GM11168 (cell line): ENCODE measurements at regions not wholly inside any gene's neighbourhood (a gene's known extent, or its start where the extent isn't known, plus 50 kb on each side); places are given as distances from the start of the nearest gene placed in this dataset.
"Not testable (repeated sequence)": the region's sequence is repeated elsewhere in the genome, so short reads cannot be mapped to it uniquely, and the experiment has no call there.

Source experiments
- in situ Hi-C: fragments of 300-500 bp; cut with MboI; formaldehyde crosslinking; loops from one replicate; pipeline ENCODE4 v1.12.0; 2022; ENCODE audit warnings: low sequenced_read_pairs; ENCODE audit not compliant: unreplicated experiment

- in situ Hi-C loops, result no loop called here
Measured at GRCh38 chr1:181190364-181191035, 102.0 kb downstream of the IER5 start.

DNA sequence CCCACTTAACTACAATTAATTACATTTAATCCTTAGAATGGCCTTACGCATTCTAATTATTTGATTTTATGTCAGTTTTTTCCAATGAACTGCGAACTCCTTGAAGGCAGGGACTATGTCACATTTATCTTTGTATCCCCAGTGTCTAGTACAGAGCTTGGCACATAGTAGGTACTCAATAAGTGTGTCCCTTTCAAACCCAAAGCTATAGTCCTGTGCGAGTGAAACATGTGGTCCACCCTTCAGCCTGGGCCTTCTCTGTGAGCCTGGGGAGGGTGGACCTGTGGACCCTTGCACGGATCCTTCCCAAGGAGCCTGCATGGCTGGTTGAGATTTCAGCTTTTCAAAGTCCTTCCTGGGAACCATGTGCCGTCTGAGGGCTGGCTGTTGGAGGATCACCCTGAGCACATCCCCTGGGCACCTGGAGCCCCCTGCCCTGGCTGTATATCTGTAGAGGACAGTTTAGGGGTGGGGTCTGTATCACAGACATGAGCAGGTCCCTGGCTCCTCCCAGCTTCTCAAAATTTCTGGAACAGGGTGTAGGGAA is 103.1 kb downstream of the IER5 start:
- in situ Hi-C loops, result no loop called here

DNA sequence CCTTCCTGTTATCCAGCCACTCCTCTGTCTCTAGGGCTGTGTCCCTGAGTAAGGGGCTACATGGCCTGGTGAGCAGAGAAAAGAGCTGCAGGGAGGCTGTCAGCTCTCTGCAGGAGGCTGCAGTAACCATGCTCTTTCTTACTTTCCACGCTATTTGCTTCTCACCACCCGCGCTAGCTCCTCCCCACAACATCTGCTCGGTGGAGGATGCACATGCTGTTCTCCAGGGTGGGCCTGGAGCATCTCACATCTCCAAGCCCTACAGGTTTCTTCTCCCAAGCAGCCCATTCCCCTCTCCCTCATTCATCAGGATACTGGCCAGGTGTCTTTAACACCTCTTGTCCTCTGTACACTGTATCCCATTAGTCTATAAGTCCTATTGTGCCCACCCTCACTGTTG is 103.8 kb downstream of the IER5 start:
- in situ Hi-C loops, result no loop called here

GRCh38 chr1:181202986-181203555 is 114.6 kb downstream of the IER5 start:
- in situ Hi-C loops, result loop anchor here (25.0 kb wide), 1 partner anchor 509 kb away; no protein-coding TSS in a partner anchor

GRCh38 chr1:181204530-181204929 is 116.0 kb downstream of the IER5 start:
- in situ Hi-C loops, result loop anchor here (25.0 kb wide), 1 partner anchor 508 kb away; no protein-coding TSS in a partner anchor

GRCh38 chr1:181205901-181206300 is 117.4 kb downstream of the IER5 start:
- in situ Hi-C loops, result loop anchor here (25.0 kb wide), 1 partner anchor 506 kb away; no protein-coding TSS in a partner anchor

DNA sequence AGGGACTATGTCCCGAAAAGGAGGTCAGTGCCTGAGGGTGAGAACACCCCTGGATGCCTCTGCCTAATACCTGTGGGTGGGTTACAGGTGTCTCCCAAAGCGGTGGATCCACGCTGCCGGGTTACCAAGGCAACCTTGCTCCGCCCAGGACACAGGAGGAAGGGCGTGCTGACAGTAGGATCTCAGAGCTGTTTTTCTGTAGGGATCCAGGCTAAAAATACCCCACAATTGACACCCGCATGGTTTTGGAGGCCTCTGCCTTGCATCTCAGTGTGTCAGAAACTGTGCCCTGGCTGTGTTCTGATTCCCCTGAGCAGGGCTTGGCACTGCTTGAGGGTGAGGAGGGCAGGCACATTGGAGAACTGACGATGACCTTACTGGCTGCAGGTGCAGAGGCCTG is 118.0 kb downstream of the IER5 start:
- in situ Hi-C loops, result loop anchor here (25.0 kb wide), 1 partner anchor 506 kb away; no protein-coding TSS in a partner anchor

DNA sequence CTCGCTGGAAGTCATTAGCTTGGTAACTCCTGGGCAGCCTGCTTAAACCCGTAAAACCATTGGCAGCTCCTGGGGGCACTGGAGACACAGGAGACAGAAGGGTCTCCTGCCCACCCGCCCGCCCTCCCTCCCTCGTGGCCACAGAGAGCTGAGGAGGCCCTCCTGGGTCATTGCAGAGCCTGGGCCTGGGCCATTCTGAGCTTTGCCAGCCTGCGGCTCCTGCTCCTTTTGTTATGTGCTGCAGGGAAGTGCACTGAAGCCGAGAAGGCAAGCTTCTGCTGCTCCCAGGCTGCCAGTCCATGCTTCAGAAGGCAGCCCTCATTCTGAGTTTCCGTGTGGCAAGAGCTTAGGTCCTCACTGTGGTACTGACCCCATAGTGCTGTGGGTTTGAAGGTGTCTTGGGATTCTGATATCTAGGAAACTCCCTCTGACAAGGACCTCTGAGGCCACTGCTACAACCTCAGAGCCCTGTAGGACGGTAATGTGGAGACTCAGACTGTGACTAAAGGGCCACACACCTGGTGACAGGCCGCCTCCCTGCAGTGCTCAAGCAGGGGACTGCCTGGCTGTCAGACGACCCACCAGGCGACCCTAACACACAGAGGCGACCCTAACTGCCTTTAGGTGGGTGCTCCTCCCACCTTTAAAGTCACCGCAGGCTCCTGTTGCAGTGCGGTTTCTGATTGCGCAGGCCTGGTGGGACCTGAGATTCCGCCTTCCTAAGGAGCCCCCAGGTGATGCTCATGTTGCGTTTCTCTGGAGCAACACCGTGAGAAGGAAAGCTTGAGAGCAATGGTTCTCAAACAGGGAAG is 118.7 kb downstream of the IER5 start:
- in situ Hi-C loops, result loop anchor here (25.0 kb wide), 1 partner anchor 505 kb away; no protein-coding TSS in a partner anchor

DNA sequence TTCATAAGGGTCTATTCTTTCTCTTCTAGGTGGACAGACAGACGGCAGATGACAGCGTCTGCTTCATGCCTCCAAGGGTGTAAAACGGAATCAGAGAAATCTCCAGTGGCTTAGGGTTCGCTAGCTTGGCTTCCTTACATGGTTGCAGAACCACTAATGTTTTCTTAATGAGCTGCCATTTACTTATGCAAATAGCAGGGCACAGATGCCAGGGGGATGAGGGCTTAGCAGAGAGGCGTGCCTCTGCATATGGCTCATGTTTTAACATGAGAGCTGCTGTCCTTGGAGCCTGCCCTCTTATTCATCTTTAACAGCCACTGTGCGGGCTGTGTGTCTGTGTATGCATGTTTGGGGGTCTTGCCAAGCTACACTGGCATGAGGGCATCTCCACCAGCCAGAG is 119.6 kb downstream of the IER5 start:
- in situ Hi-C loops, result loop anchor here (25.0 kb wide), 1 partner anchor 504 kb away; no protein-coding TSS in a partner anchor

- in situ Hi-C loops, result loop anchor here (25.0 kb wide), 1 partner anchor 503 kb away; no protein-coding TSS in a partner anchor
Measured at GRCh38 chr1:181208967-181209366, 120.5 kb downstream of the IER5 start.

DNA sequence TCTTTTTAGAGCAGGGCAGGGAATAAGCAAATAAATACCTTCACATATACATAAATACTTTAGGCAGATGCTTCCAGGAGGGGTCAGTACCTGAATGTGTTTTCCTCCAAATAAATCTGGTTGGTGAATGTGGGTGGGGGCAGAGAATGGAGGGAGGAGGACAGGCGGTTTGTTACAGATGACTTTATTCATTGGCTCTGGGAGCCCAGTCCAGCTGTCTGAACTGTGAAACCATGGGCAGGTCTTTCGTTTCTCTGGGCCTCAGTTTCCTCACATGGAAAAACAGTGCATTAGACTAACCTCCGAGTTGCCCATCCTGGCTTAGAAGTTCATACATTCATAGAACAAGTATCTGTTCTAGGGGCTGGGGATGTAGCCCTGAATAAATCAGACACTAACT is 124.6 kb downstream of the IER5 start:
- in situ Hi-C loops, result loop anchor here (25.0 kb wide), 1 partner anchor 499 kb away; no protein-coding TSS in a partner anchor

DNA sequence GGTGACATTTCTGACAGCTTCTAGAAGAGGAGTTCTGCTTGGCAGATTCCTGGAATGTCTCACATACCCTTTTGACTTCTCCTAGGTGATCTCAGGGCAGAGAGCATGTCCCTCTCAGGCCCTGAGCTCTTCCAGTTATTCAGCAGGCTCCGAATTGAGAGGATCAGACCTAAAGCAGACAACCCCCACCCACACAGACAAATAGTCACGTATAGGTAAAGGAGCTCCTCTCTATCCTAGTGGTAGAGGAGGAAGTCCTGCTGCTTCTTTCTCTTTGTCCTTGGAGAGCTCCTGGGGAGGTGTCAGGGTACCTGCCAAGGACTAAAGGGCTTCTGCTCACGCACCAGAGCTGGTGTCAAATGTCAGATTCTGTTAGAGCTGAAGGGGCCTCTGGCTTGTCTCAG is 128.1 kb downstream of the IER5 start:
- in situ Hi-C loops, result loop anchor here (25.0 kb wide), 1 partner anchor 496 kb away; no protein-coding TSS in a partner anchor

GRCh38 chr1:181219938-181220337 is 131.4 kb downstream of the IER5 start:
- in situ Hi-C loops, result loop anchor here (25.0 kb wide), 1 partner anchor 492 kb away; no protein-coding TSS in a partner anchor

- in situ Hi-C loops, result loop anchor here (25.0 kb wide), 1 partner anchor 491 kb away; no protein-coding TSS in a partner anchor
Measured at GRCh38 chr1:181221078-181221477, 132.6 kb downstream of the IER5 start.

GRCh38 chr1:181222972-181223505 is 134.5 kb downstream of the IER5 start:
- in situ Hi-C loops, result loop anchor here (25.0 kb wide), 1 partner anchor 489 kb away; no protein-coding TSS in a partner anchor

- in situ Hi-C loops, result not testable (repeated sequence)
Measured at GRCh38 chr1:181226728-181227127, 138.2 kb downstream of the IER5 start.

GRCh38 chr1:181239086-181239485 is 150.6 kb downstream of the IER5 start:
- in situ Hi-C loops, result no loop called here

DNA sequence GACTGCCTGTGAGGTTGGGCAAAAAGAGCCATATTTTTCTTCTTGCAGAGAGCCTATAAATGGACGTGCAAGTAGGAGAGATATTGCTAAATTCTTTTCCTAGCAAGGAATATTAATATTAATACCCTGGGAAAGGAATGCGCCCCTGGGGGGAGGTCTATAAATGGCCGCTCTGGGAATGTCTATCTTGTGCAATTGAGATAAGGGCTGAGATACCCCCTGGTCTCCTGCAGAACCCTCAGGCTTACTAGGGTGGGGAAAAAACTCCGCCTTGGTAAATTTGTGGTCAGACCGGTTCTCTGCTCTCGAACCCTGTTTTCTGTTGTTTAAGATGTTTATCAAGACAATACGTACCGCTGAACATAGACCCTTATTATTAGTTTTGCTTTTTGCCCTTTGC is 157.8 kb downstream of the IER5 start:
- in situ Hi-C loops, result not testable (repeated sequence)

DNA sequence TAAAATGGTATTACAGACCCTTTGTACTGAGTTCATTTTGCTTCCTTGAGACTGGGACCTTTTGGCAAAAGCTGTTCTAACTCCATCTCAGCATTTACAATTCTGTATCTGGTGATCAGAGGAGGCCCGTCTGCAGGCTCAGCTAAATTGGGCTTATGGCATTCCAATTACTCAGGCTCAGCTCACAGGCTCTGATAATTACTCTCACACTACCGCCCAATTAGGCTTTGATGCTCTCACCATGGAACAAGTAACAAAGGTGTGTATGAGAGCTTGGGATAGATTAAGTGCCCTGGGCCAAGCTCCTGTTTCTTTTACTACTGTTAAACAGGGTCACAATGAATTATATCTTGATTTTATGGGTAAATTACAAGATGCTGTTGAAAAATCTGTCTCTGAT is 159.9 kb downstream of the IER5 start:
- in situ Hi-C loops, result not testable (repeated sequence)

- in situ Hi-C loops, result no loop called here
Measured at GRCh38 chr1:181249186-181249585, 160.7 kb downstream of the IER5 start.
